Left ventricle myocardium superior (tissue), 1 donor: ENCODE measurements at regions not wholly inside any gene's neighbourhood (a gene's known extent, or its start where the extent isn't known, plus 50 kb on each side); places are given as distances from the start of the nearest gene placed in this dataset.

ENCODE experiments used
- ATAC-seq: fragments of 200-7000 bp; cut with Tn5 transposase; one replicate; pipeline ENCODE4 v1.9.1; 2020; ENCODE audit warnings: mild to moderate bottlenecking, moderate library complexity
- DNase-seq: peaks from one replicate; pipeline ENCODE4 v3.0.0-alpha.2; 2020
- intact Hi-C: fragments of 100-400 bp; cut with micrococcal nuclease; formaldehyde crosslinking; loops from one replicate; pipeline ENCODE4 v1.11.0; 2022
- donor health status: DM: no; HTN: yes; CAD: no; lungs with severe emphysema.

DNA sequence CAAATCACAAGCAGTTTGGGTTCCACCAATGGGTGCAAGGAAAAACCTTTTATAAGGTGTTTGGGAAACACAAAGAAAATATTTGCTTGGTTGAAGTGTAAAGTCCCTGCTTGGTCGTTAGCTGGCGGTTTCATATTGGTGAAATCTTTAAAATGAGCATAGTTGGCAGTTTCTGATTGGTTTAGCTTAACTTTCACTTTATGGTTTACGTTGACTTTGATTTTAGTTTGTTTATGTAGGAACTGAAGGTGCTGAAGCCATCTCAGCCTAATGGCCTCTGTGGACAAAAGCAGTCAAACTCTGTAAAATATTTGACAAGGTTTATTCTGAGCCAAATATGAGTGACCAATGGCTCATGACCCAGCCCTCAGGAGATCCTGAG lies 76.6 kb upstream of the PPM1J start:
- ATAC-seq (no peak), DNase-seq (no peak)
- intact Hi-C loops = no loop called here

DNA sequence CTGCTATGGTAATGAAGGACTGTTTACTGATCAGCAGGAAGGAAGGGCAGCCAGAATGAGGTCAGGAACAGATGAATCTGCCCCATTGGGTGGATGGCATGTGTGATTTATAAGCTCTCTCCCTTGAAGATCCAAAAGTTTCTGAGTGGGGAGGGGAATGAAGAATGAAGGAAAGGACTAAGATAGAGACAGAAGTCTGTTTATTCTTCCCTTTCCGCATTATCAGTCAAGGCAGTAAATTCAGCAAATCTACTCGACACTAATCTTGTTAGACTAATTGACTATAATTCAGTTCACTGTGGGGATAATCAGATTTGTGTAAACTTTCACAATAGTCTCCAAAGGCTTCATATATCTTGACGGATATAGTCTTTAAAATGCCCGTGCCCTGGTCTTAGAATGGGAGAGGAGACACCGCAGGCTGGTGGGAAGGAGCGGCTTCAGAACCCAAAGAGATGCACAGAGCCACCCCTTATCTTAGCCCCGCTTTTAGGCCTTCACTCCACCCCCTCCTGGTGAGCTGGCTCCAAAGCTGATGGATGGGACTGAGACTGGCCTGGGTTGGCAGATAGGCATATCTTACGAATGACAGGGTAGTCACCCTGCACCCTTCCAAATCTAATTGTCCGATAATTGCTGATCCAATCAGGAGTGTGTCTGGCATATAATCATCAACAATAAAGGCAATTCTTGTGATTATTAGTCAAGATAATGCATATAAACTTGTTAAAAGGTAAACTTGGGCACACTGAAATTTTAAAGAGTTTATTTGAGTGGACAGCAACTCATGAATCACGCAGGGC lies 76.0 kb upstream of the PPM1J start:
- intact Hi-C loops = no loop called here
- DNase-seq = no peak
- ATAC-seq = no peak

DNA sequence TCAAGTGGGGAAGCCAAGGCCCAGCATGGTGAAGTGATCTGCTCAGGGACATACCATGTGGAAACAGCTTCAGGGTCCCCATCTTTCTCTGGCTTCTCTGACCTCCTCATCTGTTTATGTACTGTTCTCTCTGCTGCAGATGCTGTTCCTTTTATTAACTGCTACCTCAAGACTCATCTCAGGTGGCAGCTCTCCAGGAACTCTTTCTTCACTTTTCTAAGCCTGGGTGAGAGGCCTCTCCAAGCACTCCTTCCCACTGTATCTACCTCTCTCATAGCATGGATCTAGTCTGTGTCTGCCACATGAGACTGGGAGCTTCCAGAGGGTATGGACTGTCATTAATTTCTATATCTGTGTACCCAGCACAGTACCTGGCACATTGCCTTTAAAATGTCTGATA lies 73.4 kb upstream of the PPM1J start:
- DNase-seq = no peak
- intact Hi-C loops = no loop called here
- no peak for ATAC-seq

DNA sequence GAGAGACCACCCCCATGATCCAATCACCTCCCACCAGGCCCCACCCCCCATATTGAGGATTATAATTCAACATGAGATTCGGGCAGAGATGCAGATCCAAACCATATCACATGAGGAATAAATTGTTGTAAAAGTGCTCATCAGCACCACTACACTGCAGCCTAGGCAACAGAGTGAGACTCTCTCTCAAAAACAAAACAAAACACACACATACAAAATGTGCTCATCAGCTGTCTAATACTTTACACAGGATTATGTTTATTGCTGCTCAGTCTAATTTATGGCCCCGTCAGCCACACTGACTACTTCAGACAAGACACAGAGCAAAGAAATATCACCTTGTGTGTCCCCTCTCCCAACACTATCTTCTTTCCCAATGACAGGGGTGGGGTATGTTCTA lies 72.9 kb upstream of the PPM1J start:
- no peak for DNase-seq
- intact Hi-C loops = no loop called here
- ATAC-seq = no peak

DNA sequence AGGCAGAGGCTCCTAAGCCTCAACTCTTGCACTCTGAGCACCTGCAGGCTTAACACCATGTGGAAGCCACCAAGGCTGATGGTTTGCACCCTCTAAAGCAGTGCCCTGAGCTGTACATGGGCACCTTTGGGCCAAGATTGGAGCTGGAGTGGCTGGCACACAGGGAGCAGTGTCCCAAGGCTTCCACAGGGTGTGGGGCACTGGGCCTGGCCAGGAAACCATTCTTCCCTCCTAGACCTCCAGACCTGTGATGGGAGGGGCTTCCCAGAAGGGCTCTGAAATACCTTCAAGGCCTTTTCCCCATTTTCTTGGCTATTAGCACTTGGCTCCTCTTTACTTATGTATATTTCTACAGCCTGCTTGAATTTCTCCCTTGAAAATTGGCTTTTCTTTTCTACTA lies 67.9 kb upstream of the PPM1J start:
- DNase-seq (no peak), ATAC-seq (no peak)
- intact Hi-C loops = no loop called here

DNA sequence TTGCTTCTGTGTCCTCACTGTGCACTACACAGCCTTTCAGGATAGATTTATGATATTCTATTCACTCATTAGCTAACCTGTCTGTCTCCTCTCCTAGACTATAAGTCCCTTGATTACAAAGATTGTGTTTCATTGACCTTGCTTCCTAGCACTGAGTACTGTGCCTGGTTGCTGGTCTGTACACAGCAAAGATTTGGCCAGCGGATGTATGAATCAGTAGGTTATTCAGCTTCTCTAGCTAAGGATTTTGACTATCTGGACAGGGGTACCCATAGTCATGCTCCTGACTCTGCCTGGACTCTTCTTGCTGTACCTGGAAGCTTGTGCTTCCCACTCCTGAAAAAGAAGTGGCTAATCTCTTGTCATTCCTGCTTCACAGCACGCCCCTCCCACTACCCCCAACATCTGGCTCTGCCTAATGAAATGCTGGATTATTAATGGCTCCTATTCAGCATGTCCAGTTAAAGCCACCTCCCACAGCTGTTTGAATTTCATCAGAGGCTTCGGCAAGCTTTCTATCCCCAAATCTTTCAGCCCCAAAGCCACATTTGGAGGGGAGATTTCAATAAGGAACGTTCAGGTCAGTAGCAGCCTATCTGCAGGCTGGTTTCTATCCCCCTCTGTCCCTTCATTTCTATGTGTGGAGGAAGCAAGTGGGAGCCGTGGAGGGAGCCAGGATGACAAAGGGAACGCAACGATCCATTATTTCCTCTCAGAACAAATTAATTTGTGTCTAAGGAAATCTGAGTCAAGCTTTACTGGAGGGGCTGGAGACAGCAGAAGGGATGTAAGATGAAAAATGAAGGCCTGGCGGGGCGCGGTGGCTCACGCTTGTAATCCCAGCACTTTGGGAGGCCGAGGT lies 64.8 kb upstream of the PPM1J start:
- ATAC-seq (no peak), DNase-seq (no peak)
- intact Hi-C loops = no loop called here

DNA sequence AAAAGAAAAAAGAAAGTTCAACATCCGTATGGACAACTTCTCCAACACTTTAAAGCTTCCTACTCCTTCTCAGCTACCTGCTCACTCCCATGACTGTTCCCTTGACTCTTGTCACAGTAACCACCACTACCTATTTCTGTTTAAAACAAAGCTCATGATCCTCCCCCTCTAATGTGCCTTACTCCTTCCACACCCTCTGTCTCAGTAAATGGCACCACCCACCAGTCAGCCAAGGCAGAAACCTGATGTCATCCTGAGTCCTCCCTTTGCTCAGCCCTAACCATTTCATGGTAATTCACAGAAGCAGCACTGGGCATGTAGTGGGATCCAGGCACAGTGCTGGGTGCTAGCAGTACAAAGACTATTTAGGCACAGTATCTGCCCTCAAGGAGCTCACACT lies 63.0 kb upstream of the PPM1J start:
- intact Hi-C loops = no loop called here
- DNase-seq (no peak), ATAC-seq (no peak)

DNA sequence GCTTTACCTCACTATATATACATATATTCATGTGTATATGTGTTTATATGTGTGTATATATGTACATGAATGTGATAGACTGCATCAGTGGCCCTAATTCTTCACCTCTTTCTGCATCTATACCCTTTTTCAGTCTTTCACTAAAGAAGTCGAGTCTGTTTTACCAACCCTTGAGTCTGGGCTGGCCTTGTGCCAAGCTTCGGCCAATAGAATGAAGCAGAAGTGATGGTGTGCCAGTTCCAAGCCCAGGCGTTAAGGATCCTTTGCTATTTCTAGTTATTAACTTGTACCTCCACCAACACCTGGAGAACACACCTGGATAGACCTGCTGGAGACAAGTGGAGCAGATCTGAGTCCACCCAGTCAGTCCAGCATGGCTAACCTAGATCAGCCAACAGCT lies 61.6 kb upstream of the PPM1J start:
- DNase-seq (no peak), ATAC-seq (no peak)
- intact Hi-C loops = no loop called here

DNA sequence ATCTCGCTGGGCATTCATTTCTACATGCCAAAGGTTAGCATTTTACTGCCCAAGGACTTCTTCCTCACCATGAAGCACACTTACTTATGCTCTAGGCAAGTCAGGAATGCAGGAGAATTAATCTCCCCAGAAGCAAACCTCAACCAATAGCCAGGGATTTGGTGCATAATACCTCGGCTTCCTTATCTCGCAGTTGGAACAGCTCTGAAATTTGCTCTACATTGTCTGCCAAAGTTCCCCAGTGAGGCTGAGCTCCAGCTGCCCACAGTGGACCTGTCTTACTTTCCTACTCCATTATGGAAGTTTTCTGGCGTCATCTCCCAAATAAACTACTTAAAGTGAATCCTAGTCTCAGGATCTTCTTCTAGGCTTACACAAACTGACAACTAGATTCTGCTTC lies 57.6 kb upstream of the PPM1J start:
- ATAC-seq (no peak), DNase-seq (no peak)
- intact Hi-C loops = no loop called here

DNA sequence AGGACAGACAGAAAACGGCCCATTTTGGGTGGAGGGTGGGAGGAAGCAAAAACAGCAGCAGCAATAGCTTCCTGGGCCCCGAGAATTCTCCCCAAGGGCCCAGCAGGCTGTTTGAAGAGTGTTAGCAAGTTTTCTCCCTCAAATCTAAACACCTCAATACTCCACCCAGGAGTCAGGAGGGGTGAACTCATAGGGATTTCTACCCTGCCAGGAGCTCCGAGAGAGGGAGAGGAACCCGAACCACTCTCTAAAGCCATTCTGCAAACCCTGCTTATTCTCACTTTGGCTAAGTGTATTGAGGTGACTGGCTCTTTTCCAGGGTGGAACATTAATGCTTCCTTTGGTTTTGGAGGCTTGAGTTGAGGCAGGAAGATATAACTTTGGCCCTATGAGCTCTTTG lies 55.6 kb upstream of the PPM1J start:
- intact Hi-C loops = no loop called here
- ATAC-seq = no peak
- no peak for DNase-seq

DNA sequence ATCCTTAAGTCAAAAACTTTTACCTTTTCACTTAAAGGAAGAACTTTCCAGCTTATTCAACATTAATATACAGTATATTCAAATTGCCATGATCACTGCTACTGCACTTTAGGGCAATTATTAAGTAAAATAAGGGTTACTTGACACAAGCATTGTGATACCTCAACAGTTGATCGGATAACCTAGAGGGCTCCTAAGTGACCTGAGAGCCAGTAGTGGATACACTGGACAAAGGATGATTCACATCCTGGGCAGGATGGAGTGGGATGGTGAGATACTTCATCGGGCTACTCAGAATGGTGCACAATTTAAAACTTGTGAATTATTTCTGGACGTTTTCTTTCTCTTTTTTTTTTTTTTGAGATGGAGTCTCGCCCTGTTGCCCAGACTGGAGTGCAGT lies 54.5 kb upstream of the PPM1J start:
- intact Hi-C loops = no loop called here
- ATAC-seq = no peak
- no peak for DNase-seq

DNA sequence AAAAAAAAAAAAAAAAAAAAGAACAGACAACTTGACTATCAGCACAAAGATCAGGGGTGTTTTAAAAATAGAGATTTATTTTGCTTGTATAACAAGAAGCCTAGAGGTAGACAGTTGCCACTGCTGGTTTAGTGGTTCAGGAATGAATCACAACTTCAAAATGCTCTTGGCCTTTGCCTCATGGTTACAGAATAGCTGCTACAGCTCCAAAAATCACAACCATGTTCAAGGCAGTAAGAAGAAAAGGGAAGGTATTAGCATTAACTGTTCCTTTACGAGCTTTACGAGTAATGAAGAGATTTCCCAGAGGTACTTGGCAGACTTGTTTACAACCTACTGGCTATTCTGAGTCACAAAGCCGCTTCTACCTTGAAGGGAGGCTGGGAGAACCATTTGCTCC lies 52.5 kb upstream of the PPM1J start:
- no peak for DNase-seq

More for the DNA sequence above, 52.5 kb upstream of the PPM1J start:
- intact Hi-C loops = no loop called here
- no peak for ATAC-seq
